ENCODE measurements at regions not wholly inside any gene's neighbourhood (a gene's known extent, or its start where the extent isn't known, plus 50 kb on each side); places are given as distances from the start of the nearest gene placed in this dataset.

- Histone ChIP-seq H2BK120ac (ENCODE audit: insufficient read depth, low read length, poor library complexity) (no peak overlapping the region), H2BK5ac (ENCODE audit: low read depth, low read length, poor library complexity) (no peak overlapping the region), H3K36me3 (ENCODE audit: control insufficient read depth in 1 of 2, insufficient read depth in 2 of 2, low read length in 2 of 2) (no peaks in the 10 kb centered on the region), H4K91ac (ENCODE audit: low read depth, low read length) (no peak overlapping the region), H3K14ac (ENCODE audit: low read length) (no peak overlapping the region), H2BK12ac (ENCODE audit: low read length) (no peak overlapping the region), H3K9me3 (ENCODE audit: insufficient read depth, low read depth, low read length) (no peaks in the 10 kb centered on the region), H3K79me1 (ENCODE audit: low read length) (no peaks in the 10 kb centered on the region), H3K4me1 (ENCODE audit: control insufficient read depth in 1 of 2, insufficient read depth in 2 of 2, low read length in 2 of 2) (peaks cover 0 to 2% of the 10 kb centered on the region in 2 experiments), H2AFZ (ENCODE audit: insufficient read depth, low read length, poor library complexity) (no peak overlapping the region), H3K79me2 (ENCODE audit: control insufficient read depth, insufficient read depth, low read length, poor library complexity) (no peaks in the 10 kb centered on the region), H2AK5ac (ENCODE audit: low read length) (no peak overlapping the region), H3K4ac (ENCODE audit: low read depth, low read length) (no peak overlapping the region), H3K4me2 (ENCODE audit: low read length) (no peak overlapping the region), H3K27me3 (ENCODE audit: insufficient read depth, low read length) (no peaks in the 10 kb centered on the region), H3K27ac (ENCODE audit: low read depth, low read length) (no peak overlapping the region), H3K9ac (ENCODE audit: low read length) (no peak overlapping the region), H3K18ac (ENCODE audit: low read length) (no peak overlapping the region), H4K8ac (ENCODE audit: low read depth, low read length) (no peak overlapping the region), H3K4me3 (ENCODE audit: low read depth, low read length) (no peak overlapping the region), H4K12ac (ENCODE audit: low read depth, low read length) (no peak overlapping the region), H3K23ac (ENCODE audit: low read length) (no peak overlapping the region)
- WGBS (ENCODE audit: extremely low coverage, insufficient coverage, insufficient read length) = no CpG with 5 or more reads among the region's 3 CpGs
- DNase-seq = no peak
These were observed 221.0 kb upstream of the HS3ST3A1 start for GRCh38 chr17:13822700-13823099.

GRCh38 chr17:13825526-13826040 is 223.9 kb upstream of the HS3ST3A1 start:
- no peak overlapping the region for H4K91ac ChIP-seq (ENCODE audit: low read depth, low read length)
- H3K79me2 ChIP-seq (ENCODE audit: control insufficient read depth, insufficient read depth, low read length, poor library complexity) = no peaks in the 10 kb centered on the region
- no peak overlapping the region for H3K18ac ChIP-seq (ENCODE audit: low read length)
- H3K9ac ChIP-seq (ENCODE audit: low read length) = no peak overlapping the region
- H3K9me3 ChIP-seq (ENCODE audit: insufficient read depth, low read depth, low read length) = no peaks in the 10 kb centered on the region
- H2BK12ac ChIP-seq (ENCODE audit: low read length) = no peak overlapping the region
- H3K4me1 ChIP-seq (ENCODE audit: control insufficient read depth in 1 of 2, insufficient read depth in 2 of 2, low read length in 2 of 2) = peaks cover 0 to 2% of the 10 kb centered on the region in 2 experiments
- H3K4me2 ChIP-seq (ENCODE audit: low read length) = no peak overlapping the region
- H3K4ac ChIP-seq (ENCODE audit: low read depth, low read length) = no peak overlapping the region
- no peak overlapping the region for H3K23ac ChIP-seq (ENCODE audit: low read length)
- no peaks in the 10 kb centered on the region for H3K79me1 ChIP-seq (ENCODE audit: low read length)
- DNase-seq = no peak
- H4K12ac ChIP-seq (ENCODE audit: low read depth, low read length) = no peak overlapping the region
- H2AK5ac ChIP-seq (ENCODE audit: low read length) = no peak overlapping the region
- H3K27me3 ChIP-seq (ENCODE audit: insufficient read depth, low read length) = no peaks in the 10 kb centered on the region
- H2BK120ac ChIP-seq (ENCODE audit: insufficient read depth, low read length, poor library complexity) = no peak overlapping the region
- H2AFZ ChIP-seq (ENCODE audit: insufficient read depth, low read length, poor library complexity) = no peak overlapping the region
- WGBS (ENCODE audit: extremely low coverage, insufficient coverage, insufficient read length) = no CpG with 5 or more reads among the region's 1 CpG
- H2BK5ac ChIP-seq (ENCODE audit: low read depth, low read length, poor library complexity) = no peak overlapping the region
- H4K8ac ChIP-seq (ENCODE audit: low read depth, low read length) = no peak overlapping the region
- no peaks in the 10 kb centered on the region for H3K36me3 ChIP-seq (ENCODE audit: control insufficient read depth in 1 of 2, insufficient read depth in 2 of 2, low read length in 2 of 2)
- no peak overlapping the region for H3K14ac ChIP-seq (ENCODE audit: low read length)
- H3K4me3 ChIP-seq (ENCODE audit: low read depth, low read length) = no peak overlapping the region
- no peak overlapping the region for H3K27ac ChIP-seq (ENCODE audit: low read depth, low read length)

DNA sequence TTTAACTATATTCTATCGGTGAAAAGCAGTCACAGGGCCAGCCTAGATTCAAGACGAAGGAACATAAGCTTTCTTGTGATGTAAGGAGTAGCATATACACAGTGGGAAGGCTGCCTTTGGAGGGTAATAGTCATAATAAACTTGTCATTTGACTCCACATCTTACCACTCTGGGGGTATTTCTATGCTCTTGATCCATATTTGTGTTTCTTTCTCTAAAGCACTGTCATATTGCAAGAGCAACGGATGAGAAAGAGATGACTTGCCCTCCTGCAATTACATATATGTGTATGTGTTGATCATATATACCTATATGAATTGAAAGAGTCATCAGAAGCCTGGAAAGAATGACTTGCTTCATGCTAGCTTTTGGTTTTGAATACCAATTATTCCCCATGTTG is 225.4 kb upstream of the HS3ST3A1 start:
- DNase-seq = no peak
- H2BK5ac ChIP-seq (ENCODE audit: low read depth, low read length, poor library complexity) = no peak overlapping the region
- no peaks in the 10 kb centered on the region for H3K9me3 ChIP-seq (ENCODE audit: insufficient read depth, low read depth, low read length)
- no CpG with 5 or more reads among the region's 3 CpGs for WGBS (ENCODE audit: extremely low coverage, insufficient coverage, insufficient read length)
- no peak overlapping the region for H3K4ac ChIP-seq (ENCODE audit: low read depth, low read length)
- no peak overlapping the region for H3K18ac ChIP-seq (ENCODE audit: low read length)
- H2AK5ac ChIP-seq (ENCODE audit: low read length) = no peak overlapping the region
- H3K27me3 ChIP-seq (ENCODE audit: insufficient read depth, low read length) = no peaks in the 10 kb centered on the region
- H2BK12ac ChIP-seq (ENCODE audit: low read length) = no peak overlapping the region
- no peak overlapping the region for H4K91ac ChIP-seq (ENCODE audit: low read depth, low read length)
- no peak overlapping the region for H3K27ac ChIP-seq (ENCODE audit: low read depth, low read length)
- no peak overlapping the region for H3K9ac ChIP-seq (ENCODE audit: low read length)
- no peak overlapping the region for H3K4me2 ChIP-seq (ENCODE audit: low read length)
- no peaks in the 10 kb centered on the region for H3K36me3 ChIP-seq (ENCODE audit: control insufficient read depth in 1 of 2, insufficient read depth in 2 of 2, low read length in 2 of 2)
- no peak overlapping the region for H4K8ac ChIP-seq (ENCODE audit: low read depth, low read length)
- H3K14ac ChIP-seq (ENCODE audit: low read length) = no peak overlapping the region
- no peak overlapping the region for H4K12ac ChIP-seq (ENCODE audit: low read depth, low read length)
- H2AFZ ChIP-seq (ENCODE audit: insufficient read depth, low read length, poor library complexity) = no peak overlapping the region
- no peaks in the 10 kb centered on the region for H3K79me1 ChIP-seq (ENCODE audit: low read length)
- no peaks in the 10 kb centered on the region for H3K79me2 ChIP-seq (ENCODE audit: control insufficient read depth, insufficient read depth, low read length, poor library complexity)
- H3K4me1 ChIP-seq (ENCODE audit: control insufficient read depth in 1 of 2, insufficient read depth in 2 of 2, low read length in 2 of 2) = peaks cover 0 to 2% of the 10 kb centered on the region in 2 experiments
- H3K4me3 ChIP-seq (ENCODE audit: low read depth, low read length) = no peak overlapping the region
- no peak overlapping the region for H3K23ac ChIP-seq (ENCODE audit: low read length)
- no peak overlapping the region for H2BK120ac ChIP-seq (ENCODE audit: insufficient read depth, low read length, poor library complexity)

- H4K91ac ChIP-seq (ENCODE audit: low read depth, low read length) = no peak overlapping the region
- H2BK12ac ChIP-seq (ENCODE audit: low read length) = no peak overlapping the region
- H3K9ac ChIP-seq (ENCODE audit: low read length) = no peak overlapping the region
- no peaks in the 10 kb centered on the region for H3K36me3 ChIP-seq (ENCODE audit: control insufficient read depth in 1 of 2, insufficient read depth in 2 of 2, low read length in 2 of 2)
- H3K27me3 ChIP-seq (ENCODE audit: insufficient read depth, low read length) = no peaks in the 10 kb centered on the region
- no peak overlapping the region for H2BK120ac ChIP-seq (ENCODE audit: insufficient read depth, low read length, poor library complexity)
- no peaks in the 10 kb centered on the region for H3K79me2 ChIP-seq (ENCODE audit: control insufficient read depth, insufficient read depth, low read length, poor library complexity)
- H3K4me3 ChIP-seq (ENCODE audit: low read depth, low read length) = no peak overlapping the region
- H3K4ac ChIP-seq (ENCODE audit: low read depth, low read length) = no peak overlapping the region
- no peak overlapping the region for H3K18ac ChIP-seq (ENCODE audit: low read length)
- H2AFZ ChIP-seq (ENCODE audit: insufficient read depth, low read length, poor library complexity) = no peak overlapping the region
- no peak overlapping the region for H3K27ac ChIP-seq (ENCODE audit: low read depth, low read length)
- no peaks in the 10 kb centered on the region for H3K4me1 ChIP-seq (ENCODE audit: control insufficient read depth in 1 of 2, insufficient read depth in 2 of 2, low read length in 2 of 2)
- H3K14ac ChIP-seq (ENCODE audit: low read length) = no peak overlapping the region
- DNase-seq = no peak
- WGBS (ENCODE audit: extremely low coverage, insufficient coverage, insufficient read length) = no CpG with 5 or more reads among the region's 2 CpGs
- no peaks in the 10 kb centered on the region for H3K9me3 ChIP-seq (ENCODE audit: insufficient read depth, low read depth, low read length)
- H4K8ac ChIP-seq (ENCODE audit: low read depth, low read length) = no peak overlapping the region
- no peak overlapping the region for H3K23ac ChIP-seq (ENCODE audit: low read length)
- no peak overlapping the region for H2AK5ac ChIP-seq (ENCODE audit: low read length)
- no peak overlapping the region for H3K4me2 ChIP-seq (ENCODE audit: low read length)
- H4K12ac ChIP-seq (ENCODE audit: low read depth, low read length) = no peak overlapping the region
- no peak overlapping the region for H2BK5ac ChIP-seq (ENCODE audit: low read depth, low read length, poor library complexity)
- no peaks in the 10 kb centered on the region for H3K79me1 ChIP-seq (ENCODE audit: low read length)
These were observed 232.2 kb upstream of the HS3ST3A1 start for GRCh38 chr17:13833921-13834320.

Data from trophoblast cell (in vitro differentiated cells and primary cell).